ENCODE measurements at regions not wholly inside any gene's neighbourhood (a gene's known extent, or its start where the extent isn't known, plus 50 kb on each side); places are given as distances from the start of the nearest gene placed in this dataset.

- POLR2A ChIA-PET (ENCODE audit: partially characterized antibody), result no interaction called here
- H3K36me3 Mint-ChIP-seq, result no peaks in the 10 kb centered on the region
- H3K36me3 ChIP-seq (ENCODE audit: insufficient read depth, low read length), result no peaks in the 10 kb centered on the region
- H3K4me1 ChIP-seq (ENCODE audit: insufficient read depth, low read length), result no peaks in the 10 kb centered on the region
- H3K4me3 Mint-ChIP-seq, result no peak overlapping the region
- no peak overlapping the region for H3K27ac ChIP-seq (ENCODE audit: low read depth, low read length)
- H3K27ac Mint-ChIP-seq, result no peak overlapping the region
- CTCF ChIA-PET (ENCODE audit: partially characterized antibody), result no interaction called here
- peaks cover 0 to 14% (median 12%) of the 10 kb centered on the region in 8 donors for H3K9me3 Mint-ChIP-seq
- intact Hi-C loops (cut with micrococcal nuclease), result no loop called here
- peaks cover 2 to 3% of the 10 kb centered on the region in 2 donors for H3K27me3 Mint-ChIP-seq
- no peaks in the 10 kb centered on the region for H3K27me3 ChIP-seq (ENCODE audit: insufficient read depth, low read length)
- H3K9me3 ChIP-seq (ENCODE audit: control insufficient read depth in 1 of 2, low read length in 2 of 2), result no peaks in the 10 kb centered on the region
- peaks cover 0 to 3% (median 1%) of the 10 kb centered on the region in 4 donors for H3K4me1 Mint-ChIP-seq
- DNase-seq, result no peak
- no peak overlapping the region for H3K4me3 ChIP-seq (ENCODE audit: low read length in 2 of 2)
Observed at GRCh38 chr15:38145651-38146111, 107.0 kb upstream of the SPRED1 start.

DNA sequence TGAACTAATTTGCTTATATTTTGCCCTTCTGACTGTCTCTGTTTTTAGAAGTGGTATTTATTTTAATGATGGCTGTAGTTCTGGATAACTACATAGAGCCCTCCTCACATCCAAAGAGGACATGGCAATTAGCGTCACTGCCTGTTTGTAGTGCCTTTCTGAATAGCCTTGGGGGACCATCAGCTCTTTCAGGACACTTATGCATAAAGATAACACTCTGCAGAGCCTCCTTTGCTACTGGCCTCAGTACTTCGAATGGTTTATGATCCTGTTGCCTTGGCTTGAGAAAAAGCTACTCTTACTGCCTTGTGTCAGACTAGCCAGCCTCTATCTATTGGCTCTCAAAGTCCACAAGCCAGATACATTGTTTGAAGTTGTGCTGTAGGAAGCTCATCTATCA, 105.4 kb upstream of the SPRED1 start:
- no peaks in the 10 kb centered on the region for H3K27me3 ChIP-seq (ENCODE audit: insufficient read depth, low read length)
- H3K4me3 ChIP-seq (ENCODE audit: low read length in 2 of 2), result no peak overlapping the region
- intact Hi-C loops (cut with micrococcal nuclease), result no loop called here
- peaks cover 2 to 3% of the 10 kb centered on the region in 2 donors for H3K27me3 Mint-ChIP-seq
- peaks cover 0 to 3% (median 1%) of the 10 kb centered on the region in 4 donors for H3K4me1 Mint-ChIP-seq
- ChIA-PET CTCF (ENCODE audit: partially characterized antibody) (no interaction called here), POLR2A (ENCODE audit: partially characterized antibody) (no interaction called here)
- no peaks in the 10 kb centered on the region for H3K4me1 ChIP-seq (ENCODE audit: insufficient read depth, low read length)
- H3K9me3 Mint-ChIP-seq, result peaks cover 0 to 23% (median 18%) of the 10 kb centered on the region in 8 donors
- DNase-seq, result no peak
- no peak overlapping the region for H3K27ac Mint-ChIP-seq
- H3K36me3 ChIP-seq (ENCODE audit: insufficient read depth, low read length), result no peaks in the 10 kb centered on the region
- no peak overlapping the region for H3K27ac ChIP-seq (ENCODE audit: low read depth, low read length)
- no peaks in the 10 kb centered on the region for H3K9me3 ChIP-seq (ENCODE audit: control insufficient read depth in 1 of 2, low read length in 2 of 2)
- H3K4me3 Mint-ChIP-seq, result no peak overlapping the region
- no peaks in the 10 kb centered on the region for H3K36me3 Mint-ChIP-seq

- Mint-ChIP-seq H3K27me3 (no peaks in the 10 kb centered on the region), H3K4me1 (peaks cover 0 to 3% (median 1%) of the 10 kb centered on the region in 4 donors), H3K27ac (no peak overlapping the region), H3K9me3 (peaks cover 0 to 28% (median 21%) of the 10 kb centered on the region in 8 donors), H3K4me3 (no peak overlapping the region), H3K36me3 (no peaks in the 10 kb centered on the region)
- ChIA-PET CTCF (ENCODE audit: partially characterized antibody) (no interaction called here), POLR2A (ENCODE audit: partially characterized antibody) (no interaction called here)
- H3K36me3 ChIP-seq (ENCODE audit: insufficient read depth, low read length), result no peaks in the 10 kb centered on the region
- H3K4me1 ChIP-seq (ENCODE audit: insufficient read depth, low read length), result no peaks in the 10 kb centered on the region
- DNase-seq, result no peak
- no peak overlapping the region for H3K4me3 ChIP-seq (ENCODE audit: low read length in 2 of 2)
- H3K27me3 ChIP-seq (ENCODE audit: insufficient read depth, low read length), result no peaks in the 10 kb centered on the region
- no peak overlapping the region for H3K27ac ChIP-seq (ENCODE audit: low read depth, low read length)
- H3K9me3 ChIP-seq (ENCODE audit: control insufficient read depth in 1 of 2, low read length in 2 of 2), result no peaks in the 10 kb centered on the region
- intact Hi-C loops (cut with micrococcal nuclease), result no loop called here
Observed at GRCh38 chr15:38148471-38148870, 104.2 kb upstream of the SPRED1 start.

GRCh38 chr15:38149315-38149714, 103.3 kb upstream of the SPRED1 start:
- ChIA-PET CTCF (ENCODE audit: partially characterized antibody) (no interaction called here), POLR2A (ENCODE audit: partially characterized antibody) (no interaction called here)
- no peak overlapping the region for H3K27ac ChIP-seq (ENCODE audit: low read depth, low read length)
- Mint-ChIP-seq H3K4me1 (peaks cover 0 to 3% (median 1%) of the 10 kb centered on the region in 4 donors), H3K4me3 (no peak overlapping the region), H3K9me3 (peaks cover 0 to 28% (median 21%) of the 10 kb centered on the region in 8 donors), H3K27ac (no peak overlapping the region), H3K36me3 (no peaks in the 10 kb centered on the region), H3K27me3 (peaks cover 0 to 3% of the 10 kb centered on the region in 2 donors)
- no peaks in the 10 kb centered on the region for H3K9me3 ChIP-seq (ENCODE audit: control insufficient read depth in 1 of 2, low read length in 2 of 2)
- no peaks in the 10 kb centered on the region for H3K4me1 ChIP-seq (ENCODE audit: insufficient read depth, low read length)
- no peaks in the 10 kb centered on the region for H3K27me3 ChIP-seq (ENCODE audit: insufficient read depth, low read length)
- no peaks in the 10 kb centered on the region for H3K36me3 ChIP-seq (ENCODE audit: insufficient read depth, low read length)
- intact Hi-C loops (cut with micrococcal nuclease), result no loop called here
- no peak for DNase-seq
- H3K4me3 ChIP-seq (ENCODE audit: low read length in 2 of 2), result no peak overlapping the region

- H3K36me3 ChIP-seq (ENCODE audit: insufficient read depth, low read length), result no peaks in the 10 kb centered on the region
- Mint-ChIP-seq H3K27ac (no peak overlapping the region), H3K4me1 (peaks cover 0 to 3% (median 1%) of the 10 kb centered on the region in 4 donors), H3K27me3 (peaks cover 0 to 3% of the 10 kb centered on the region in 2 donors), H3K9me3 (peaks cover 0 to 28% (median 21%) of the 10 kb centered on the region in 8 donors), H3K36me3 (no peaks in the 10 kb centered on the region), H3K4me3 (no peak overlapping the region)
- no peak overlapping the region for H3K4me3 ChIP-seq (ENCODE audit: low read length in 2 of 2)
- CTCF ChIA-PET (ENCODE audit: partially characterized antibody), result no interaction called here
- H3K27me3 ChIP-seq (ENCODE audit: insufficient read depth, low read length), result no peaks in the 10 kb centered on the region
- H3K27ac ChIP-seq (ENCODE audit: low read depth, low read length), result no peak overlapping the region
- DNase-seq, result no peak
- intact Hi-C loops (cut with micrococcal nuclease), result no loop called here
- POLR2A ChIA-PET (ENCODE audit: partially characterized antibody), result no interaction called here
- no peaks in the 10 kb centered on the region for H3K4me1 ChIP-seq (ENCODE audit: insufficient read depth, low read length)
- H3K9me3 ChIP-seq (ENCODE audit: control insufficient read depth in 1 of 2, low read length in 2 of 2), result no peaks in the 10 kb centered on the region
Observed at GRCh38 chr15:38150148-38150547, 102.5 kb upstream of the SPRED1 start.

DNA sequence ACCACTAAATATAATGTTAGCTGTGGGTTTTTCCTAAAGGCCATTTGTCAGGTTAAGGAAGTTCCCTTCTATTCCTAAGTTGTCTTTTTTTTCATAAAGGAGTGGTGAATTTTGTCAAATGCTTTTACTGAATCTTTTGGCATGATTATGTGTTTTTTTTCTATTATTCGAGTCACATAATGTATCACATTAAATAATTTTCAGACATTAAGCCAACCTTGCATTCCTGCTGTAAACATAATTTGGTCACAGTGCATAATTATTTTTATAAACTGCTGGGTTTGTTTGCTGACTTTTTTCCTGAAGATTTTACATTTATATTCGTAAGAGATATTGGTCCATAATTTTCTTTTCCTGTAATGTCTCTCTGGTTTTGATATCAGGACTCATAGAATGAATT, 101.8 kb upstream of the SPRED1 start:
- no peaks in the 10 kb centered on the region for H3K4me1 ChIP-seq (ENCODE audit: insufficient read depth, low read length)
- no peaks in the 10 kb centered on the region for H3K9me3 ChIP-seq (ENCODE audit: control insufficient read depth in 1 of 2, low read length in 2 of 2)
- H3K36me3 ChIP-seq (ENCODE audit: insufficient read depth, low read length), result no peaks in the 10 kb centered on the region
- CTCF ChIA-PET (ENCODE audit: partially characterized antibody), result no interaction called here
- peaks cover 0 to 3% (median 1%) of the 10 kb centered on the region in 4 donors for H3K4me1 Mint-ChIP-seq
- POLR2A ChIA-PET (ENCODE audit: partially characterized antibody), result no interaction called here
- H3K36me3 Mint-ChIP-seq, result no peaks in the 10 kb centered on the region
- no peak for DNase-seq
- H3K4me3 Mint-ChIP-seq, result no peak overlapping the region
- no peak overlapping the region for H3K4me3 ChIP-seq (ENCODE audit: low read length in 2 of 2)
- no peak overlapping the region for H3K27ac Mint-ChIP-seq
- no peak overlapping the region for H3K27ac ChIP-seq (ENCODE audit: low read depth, low read length)
- peaks cover 0 to 33% (median 21%) of the 10 kb centered on the region in 8 donors for H3K9me3 Mint-ChIP-seq
- H3K27me3 Mint-ChIP-seq, result peaks cover 0 to 6% of the 10 kb centered on the region in 2 donors
- intact Hi-C loops (cut with micrococcal nuclease), result no loop called here
- H3K27me3 ChIP-seq (ENCODE audit: insufficient read depth, low read length), result no peaks in the 10 kb centered on the region

GRCh38 chr15:38153781-38154180, 98.9 kb upstream of the SPRED1 start:
- DNase-seq, result no peak
- H3K36me3 Mint-ChIP-seq, result no peaks in the 10 kb centered on the region
- H3K4me3 ChIP-seq (ENCODE audit: low read length in 2 of 2), result no peak overlapping the region
- no peaks in the 10 kb centered on the region for H3K9me3 ChIP-seq (ENCODE audit: control insufficient read depth in 1 of 2, low read length in 2 of 2)
- no peak overlapping the region for H3K27ac ChIP-seq (ENCODE audit: low read depth, low read length)
- no peaks in the 10 kb centered on the region for H3K4me1 ChIP-seq (ENCODE audit: insufficient read depth, low read length)
- H3K36me3 ChIP-seq (ENCODE audit: insufficient read depth, low read length), result no peaks in the 10 kb centered on the region
- peaks cover 1 to 6% of the 10 kb centered on the region in 2 donors for H3K27me3 Mint-ChIP-seq
- POLR2A ChIA-PET (ENCODE audit: partially characterized antibody), result no interaction called here
- intact Hi-C loops (cut with micrococcal nuclease), result no loop called here
- CTCF ChIA-PET (ENCODE audit: partially characterized antibody), result no interaction called here
- no peak overlapping the region for H3K27ac Mint-ChIP-seq
- no peaks in the 10 kb centered on the region for H3K27me3 ChIP-seq (ENCODE audit: insufficient read depth, low read length)
- peaks cover 0 to 3% (median 1%) of the 10 kb centered on the region in 4 donors for H3K4me1 Mint-ChIP-seq
- H3K4me3 Mint-ChIP-seq, result no peak overlapping the region
- peaks cover 0 to 41% (median 24%) of the 10 kb centered on the region in 8 donors for H3K9me3 Mint-ChIP-seq

DNA sequence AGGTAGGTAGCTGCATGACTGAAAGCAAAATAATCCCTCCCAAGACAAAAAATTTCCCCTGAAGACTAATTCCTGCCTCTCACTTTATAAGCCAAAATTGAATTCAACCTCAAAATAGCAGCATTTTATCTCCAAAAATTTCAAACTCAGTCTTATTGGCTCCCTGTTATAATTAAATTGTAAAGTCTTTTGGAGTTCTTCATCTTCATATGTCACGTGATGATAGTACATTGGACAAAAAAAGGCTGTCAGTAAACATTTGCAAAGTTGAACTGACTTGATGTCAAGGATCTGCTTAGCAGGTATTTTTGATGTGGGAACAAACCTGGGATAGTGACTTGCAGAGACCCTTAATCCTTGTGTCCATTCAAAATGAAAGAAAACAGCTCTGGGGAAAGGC, 98.4 kb upstream of the SPRED1 start:
- ChIA-PET CTCF (ENCODE audit: partially characterized antibody) (no interaction called here), POLR2A (ENCODE audit: partially characterized antibody) (no interaction called here)
- no peak overlapping the region for H3K27ac Mint-ChIP-seq
- H3K27me3 Mint-ChIP-seq, result peaks cover 1 to 6% of the 10 kb centered on the region in 2 donors
- Histone ChIP-seq H3K4me1 (ENCODE audit: insufficient read depth, low read length) (no peaks in the 10 kb centered on the region), H3K27me3 (ENCODE audit: insufficient read depth, low read length) (no peaks in the 10 kb centered on the region), H3K4me3 (ENCODE audit: low read length in 2 of 2) (no peak overlapping the region), H3K27ac (ENCODE audit: low read depth, low read length) (no peak overlapping the region), H3K9me3 (ENCODE audit: control insufficient read depth in 1 of 2, low read length in 2 of 2) (no peaks in the 10 kb centered on the region), H3K36me3 (ENCODE audit: insufficient read depth, low read length) (no peaks in the 10 kb centered on the region)
- no peak overlapping the region for H3K4me3 Mint-ChIP-seq
- no peaks in the 10 kb centered on the region for H3K36me3 Mint-ChIP-seq
- H3K4me1 Mint-ChIP-seq, result peaks cover 0 to 3% (median 1%) of the 10 kb centered on the region in 4 donors
- H3K9me3 Mint-ChIP-seq, result peaks cover 0 to 41% (median 24%) of the 10 kb centered on the region in 8 donors
- DNase-seq, result no peak
- intact Hi-C loops (cut with micrococcal nuclease), result no loop called here

All from CD4-positive, alpha-beta memory T cell (primary cell).